HFFc6 (cell line): ENCODE measurements at regions not wholly inside any gene's neighbourhood (a gene's known extent, or its start where the extent isn't known, plus 50 kb on each side); places are given as distances from the start of the nearest gene placed in this dataset.

Experiments
- DNase-seq: peaks from one replicate; pipeline ENCODE4 v3.0.0-alpha.2; 2018
- H3K27ac Mint-ChIP-seq: 2 replicates; pipeline ENCODE4 v1.8.0; 2020; ENCODE audit warnings: mild to moderate bottlenecking, mixed read lengths
- H3K27me3 Mint-ChIP-seq: 2 replicates; pipeline ENCODE4 v1.8.0; 2021; ENCODE audit warnings: mild to moderate bottlenecking, moderate library complexity, mixed read lengths; ENCODE audit not compliant: insufficient read depth
- H3K36me3 Mint-ChIP-seq: 2 replicates; pipeline ENCODE4 v1.8.0; 2021; ENCODE audit warnings: low read depth, mixed read lengths
- H3K4me1 Mint-ChIP-seq: 2 replicates; pipeline ENCODE4 v1.8.0; 2020; ENCODE audit warnings: low read depth, mixed read lengths
- H3K4me3 Mint-ChIP-seq: 2 replicates; pipeline ENCODE4 v1.8.0; 2020; ENCODE audit warnings: mild to moderate bottlenecking, moderate library complexity, mixed read lengths
- H3K9me3 Mint-ChIP-seq: 2 replicates; pipeline ENCODE4 v1.8.0; 2020; ENCODE audit warnings: mild to moderate bottlenecking, mixed read lengths
- CTCF ChIP-seq: fragments of 200-600 bp; sonication (generic); IDR thresholded peaks from 2 replicates; pipeline ENCODE4 v1.5.0; 2021; ENCODE audit warnings: antibody characterized with exemption, mild to moderate bottlenecking

- Mint-ChIP-seq H3K4me3 (no peak overlapping the region), H3K27me3 (no peaks in the 10 kb centered on the region; the same call in 1 of the 2 replicates), H3K36me3 (no peaks in the 10 kb centered on the region), H3K4me1 (no peaks in the 10 kb centered on the region), H3K9me3 (peaks cover 46% of the 10 kb centered on the region), H3K27ac (no peak overlapping the region)
- no peak for TF ChIP-seq CTCF
- no peak for DNase-seq
These were observed 482.0 kb upstream of the B3GAT1 start for GRCh38 chr11:134893810-134894685.

GRCh38 chr11:134890446-134890845 is 478.4 kb upstream of the B3GAT1 start:
- Mint-ChIP-seq H3K4me3 (no peak overlapping the region), H3K9me3 (peaks cover 56% of the 10 kb centered on the region), H3K4me1 (no peaks in the 10 kb centered on the region), H3K36me3 (no peaks in the 10 kb centered on the region), H3K27ac (no peak overlapping the region), H3K27me3 (no peaks in the 10 kb centered on the region; the same call in none of the 2 replicates)
- no peak for DNase-seq
- no peak for TF ChIP-seq CTCF

- peaks cover 52% of the 10 kb centered on the region for H3K9me3 Mint-ChIP-seq
- no peak overlapping the region for H3K27ac Mint-ChIP-seq
- H3K4me1 Mint-ChIP-seq = no peaks in the 10 kb centered on the region
- no peak for DNase-seq
- H3K36me3 Mint-ChIP-seq = no peaks in the 10 kb centered on the region
- H3K4me3 Mint-ChIP-seq = no peak overlapping the region
- H3K27me3 Mint-ChIP-seq = no peaks in the 10 kb centered on the region; the same call in none of the 2 replicates
- TF ChIP-seq CTCF = no peak
These were observed 477.8 kb upstream of the B3GAT1 start for GRCh38 chr11:134889832-134890231.

- Mint-ChIP-seq H3K27ac (no peak overlapping the region), H3K4me3 (no peak overlapping the region), H3K36me3 (no peaks in the 10 kb centered on the region), H3K4me1 (no peaks in the 10 kb centered on the region), H3K27me3 (no peaks in the 10 kb centered on the region; the same call in none of the 2 replicates), H3K9me3 (peaks cover 53% of the 10 kb centered on the region)
- TF ChIP-seq CTCF = no peak
- no peak for DNase-seq
These were observed 476.8 kb upstream of the B3GAT1 start for GRCh38 chr11:134888821-134889220.

GRCh38 chr11:134887896-134888295 is 475.9 kb upstream of the B3GAT1 start:
- Mint-ChIP-seq H3K36me3 (no peaks in the 10 kb centered on the region), H3K27me3 (no peaks in the 10 kb centered on the region; the same call in 1 of the 2 replicates), H3K9me3 (peaks cover 51% of the 10 kb centered on the region), H3K27ac (no peak overlapping the region), H3K4me3 (no peak overlapping the region), H3K4me1 (no peaks in the 10 kb centered on the region)
- DNase-seq = no peak
- no peak for TF ChIP-seq CTCF
